Activated gamma-delta T cell treated with anti-CD3 and anti-CD28 coated beads, Interleukin-2, amount 50 U/mL, for 16 hours (primary cell): ENCODE measurements at regions not wholly inside any gene's neighbourhood (a gene's known extent, or its start where the extent isn't known, plus 50 kb on each side); places are given as distances from the start of the nearest gene placed in this dataset.

Experiments
- DNase-seq: peaks from one replicate; pipeline ENCODE4 v3.0.0-alpha.2; 2020; ENCODE audit warnings: low read depth

DNA sequence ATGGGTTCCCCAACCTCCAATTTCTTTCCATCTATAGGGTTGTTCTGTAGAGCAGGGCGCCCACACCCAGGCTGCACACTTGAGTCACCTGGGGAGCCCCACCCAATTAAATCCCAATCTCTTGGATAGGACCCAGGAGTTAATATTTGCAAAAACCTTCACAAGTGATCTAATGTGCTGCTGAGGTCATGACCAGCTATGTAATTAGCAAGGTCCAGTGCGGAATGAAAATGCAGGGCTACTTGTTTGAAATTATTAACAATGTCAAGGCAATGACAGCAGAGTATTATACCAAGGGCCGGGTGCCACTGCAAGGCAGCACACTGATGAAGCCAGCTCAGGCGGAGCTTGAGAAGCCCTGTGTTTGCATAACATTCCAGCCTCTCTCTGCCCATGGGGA lies 302.7 kb downstream of the MAF start:
- DNase-seq, result no peak

DNA sequence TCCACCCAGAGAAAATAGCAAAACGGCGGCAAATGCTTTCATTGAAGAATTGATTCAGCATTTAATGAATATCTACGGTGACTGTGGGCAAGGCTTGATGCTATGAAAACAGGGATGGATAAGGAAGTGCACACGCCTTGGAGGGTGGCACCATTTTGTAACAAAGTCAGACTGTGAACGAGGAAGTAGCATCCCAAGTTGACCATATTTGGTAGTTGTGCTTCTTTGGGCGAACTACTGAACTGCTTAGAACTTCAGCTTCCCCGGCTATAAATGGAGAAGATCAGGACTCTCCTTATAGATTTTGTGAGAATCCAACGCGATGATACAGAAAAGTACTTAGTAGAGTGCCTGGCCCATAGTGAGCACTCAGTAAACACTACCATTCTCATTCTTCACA lies 303.2 kb downstream of the MAF start:
- DNase-seq, result no peak

DNA sequence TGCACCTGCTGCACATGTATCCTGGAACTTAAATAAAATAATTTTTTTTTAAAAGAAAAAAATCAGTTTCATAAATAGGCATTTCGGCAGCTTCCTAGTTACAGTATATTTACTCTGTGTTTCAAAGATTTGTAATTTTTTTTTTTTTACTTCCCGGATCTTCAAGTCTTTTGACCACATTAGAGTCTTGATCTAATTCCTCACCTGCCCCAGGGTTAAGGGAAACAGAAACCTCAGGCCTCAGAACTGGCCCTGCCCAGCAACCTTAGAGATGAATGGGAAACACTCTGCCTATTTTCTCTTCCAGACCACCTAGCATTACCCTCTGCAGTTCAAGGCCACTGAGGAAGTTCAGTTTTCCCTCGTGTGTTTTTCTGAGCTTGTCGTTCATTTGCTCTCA lies 304.0 kb downstream of the MAF start:
- DNase-seq, result no peak

DNA sequence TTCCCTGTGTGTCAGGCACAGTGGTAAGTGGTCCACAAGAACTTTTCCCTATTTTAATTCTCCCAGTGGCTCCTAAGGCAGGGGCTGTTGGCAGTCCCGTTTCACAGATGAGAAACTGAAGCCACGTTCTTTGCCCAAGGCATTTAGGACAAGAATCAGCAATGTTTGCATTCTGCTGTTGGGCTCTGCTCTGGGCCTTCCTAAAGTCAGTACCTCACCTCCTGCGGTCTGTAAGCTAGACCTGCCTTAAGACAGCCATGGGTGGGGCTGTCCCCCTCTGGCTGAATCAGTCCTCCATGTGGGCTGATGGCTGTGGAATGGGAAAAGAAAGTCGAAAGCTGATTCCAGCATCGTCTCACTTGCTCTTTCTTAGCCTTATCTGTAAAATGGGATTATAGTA lies 304.8 kb downstream of the MAF start:
- no peak for DNase-seq

DNA sequence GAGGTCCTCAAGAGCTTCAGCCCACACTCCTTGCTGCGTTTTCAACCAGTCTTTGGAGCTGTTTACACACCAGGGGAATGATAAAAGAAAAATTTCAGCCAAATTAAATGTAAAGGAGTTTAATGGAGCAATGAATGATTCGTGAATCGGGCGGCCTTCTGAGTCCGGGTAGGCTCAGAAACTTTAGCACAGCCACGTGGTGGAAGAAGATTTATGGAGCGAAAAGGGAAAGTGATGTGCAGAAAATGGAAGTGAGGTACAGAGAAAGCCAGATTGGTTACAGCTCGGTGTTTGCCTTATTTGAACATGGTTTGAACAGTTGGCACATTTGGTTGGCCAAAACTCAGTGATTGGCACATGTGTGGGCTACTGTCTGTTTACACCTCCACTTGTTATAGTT lies 305.4 kb downstream of the MAF start:
- DNase-seq, result no peak

DNA sequence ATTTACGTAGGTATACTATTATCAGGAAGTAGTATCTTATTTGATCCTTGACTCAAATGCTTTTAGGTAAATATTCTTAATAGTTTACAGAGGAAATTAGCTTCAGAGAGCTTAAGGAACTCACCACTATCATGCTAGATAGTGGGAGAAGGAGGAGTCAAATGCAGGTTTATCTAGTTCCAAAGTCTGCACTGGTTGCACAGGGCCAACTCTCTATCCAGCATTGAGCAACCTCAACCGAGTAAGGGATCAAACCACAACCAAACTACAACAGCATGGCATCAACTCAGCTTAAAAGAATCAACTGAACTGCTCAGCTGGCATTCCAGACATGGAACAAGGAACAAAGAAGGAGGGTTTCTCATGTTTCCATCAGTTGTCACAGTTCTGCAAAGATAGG lies 306.0 kb downstream of the MAF start:
- DNase-seq, result no peak

DNA sequence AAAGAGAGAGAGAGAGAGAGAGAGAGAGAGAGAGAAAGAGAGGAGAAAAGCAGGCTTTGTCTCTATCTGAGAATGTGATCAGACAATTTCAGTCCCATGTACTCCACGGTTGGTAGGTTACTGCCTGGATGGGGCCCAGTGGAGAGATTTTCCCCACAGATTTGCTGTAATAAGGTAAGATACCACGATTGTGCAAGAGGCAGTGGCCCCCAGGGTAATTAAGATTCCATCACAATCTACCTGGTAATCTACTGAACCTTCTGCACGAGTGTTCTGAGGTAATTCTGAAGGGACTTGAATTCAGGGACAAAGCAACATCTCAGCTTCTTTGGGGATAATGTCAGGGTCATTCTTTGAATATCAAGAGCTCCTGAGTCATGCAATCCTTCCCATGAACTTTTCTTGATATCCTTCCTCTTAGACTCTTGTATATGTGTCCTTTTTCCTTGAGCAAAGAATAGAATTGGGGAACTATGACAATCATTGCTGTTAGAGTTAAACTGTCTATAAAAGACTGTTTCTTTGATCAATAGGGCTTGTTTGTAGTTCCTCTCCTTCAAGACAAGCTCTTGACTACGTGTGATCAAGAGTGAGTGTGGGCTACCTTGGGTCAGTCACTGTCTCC lies 306.6 kb downstream of the MAF start:
- no peak for DNase-seq

DNA sequence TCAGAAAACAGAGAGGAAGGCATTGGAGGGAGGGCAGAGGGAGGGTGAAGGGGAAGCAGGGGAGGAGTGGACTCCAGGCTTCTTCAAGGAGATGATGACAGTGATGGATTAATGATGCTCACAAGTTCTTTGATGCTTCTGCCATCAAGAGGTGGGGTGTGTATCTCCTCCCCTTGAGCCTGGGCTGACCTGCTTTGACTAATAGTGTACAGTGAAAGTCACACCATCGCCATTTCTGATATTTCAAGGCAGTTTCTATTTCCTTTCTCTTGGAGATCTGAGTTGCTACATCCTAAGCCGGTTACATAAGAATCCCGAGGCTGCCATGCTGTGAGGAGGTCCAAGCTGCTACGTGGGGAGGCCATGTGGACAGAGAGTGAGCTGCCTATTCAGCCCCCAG lies 312.5 kb downstream of the MAF start:
- DNase-seq, result no peak

DNA sequence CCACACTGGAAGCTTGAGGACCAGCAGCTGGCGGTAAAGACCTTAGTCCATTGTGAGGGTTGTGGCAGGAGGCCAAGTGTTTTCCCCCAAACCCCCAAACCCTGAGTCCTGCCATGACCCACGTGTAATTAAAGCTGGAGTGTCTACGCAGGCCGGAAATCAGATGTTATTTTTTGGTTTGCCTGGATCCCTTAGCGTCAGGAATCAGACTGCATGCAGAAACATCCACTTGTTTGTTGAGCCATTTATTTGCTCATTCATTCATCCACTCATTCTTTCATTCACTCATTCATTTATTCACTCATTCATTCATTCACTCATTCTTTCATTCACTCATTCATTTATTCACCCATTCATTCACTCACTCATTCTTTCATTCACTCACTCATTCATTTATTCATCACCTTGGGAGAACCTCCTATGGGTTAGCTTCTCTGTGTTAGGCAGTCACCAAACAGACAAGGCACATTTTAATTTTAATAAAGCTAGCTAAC lies 313.1 kb downstream of the MAF start:
- no peak for DNase-seq

DNA sequence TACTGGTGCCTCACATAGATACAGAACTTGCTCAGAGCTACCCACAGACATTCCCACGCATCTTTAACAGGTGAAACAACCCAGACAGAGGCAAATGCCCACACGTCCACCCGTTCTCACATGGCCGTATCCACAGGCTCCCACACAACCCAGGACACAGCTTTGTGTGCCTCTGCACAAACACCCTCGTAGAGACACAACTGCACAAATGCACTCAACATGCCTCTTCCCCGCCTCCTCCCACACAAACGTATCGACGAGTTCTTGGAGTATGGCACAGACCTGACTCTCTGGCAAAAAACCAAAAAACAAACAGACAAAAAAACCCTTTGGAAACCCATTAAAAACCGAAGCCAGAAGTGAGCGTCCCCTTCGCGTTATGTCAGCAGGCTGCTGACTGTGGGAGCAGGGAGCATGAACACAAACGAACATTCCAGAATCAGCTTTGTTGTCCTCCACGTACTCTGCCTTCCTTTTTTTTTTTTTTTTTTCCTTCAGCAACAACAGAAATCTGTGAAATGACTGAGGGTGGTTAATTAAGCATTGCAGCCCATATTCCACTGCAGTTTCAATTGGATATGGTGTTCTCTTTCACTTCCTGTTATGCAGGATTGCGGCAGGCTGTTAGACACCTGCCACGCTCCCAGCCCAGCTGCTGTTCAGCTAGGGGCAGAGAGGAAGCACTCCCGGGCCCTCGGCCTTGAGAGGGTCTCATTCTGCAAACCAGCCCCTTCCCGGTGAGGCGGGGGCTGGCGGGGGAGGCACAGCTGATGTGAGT lies 313.7 kb downstream of the MAF start:
- DNase-seq, result no peak

DNA sequence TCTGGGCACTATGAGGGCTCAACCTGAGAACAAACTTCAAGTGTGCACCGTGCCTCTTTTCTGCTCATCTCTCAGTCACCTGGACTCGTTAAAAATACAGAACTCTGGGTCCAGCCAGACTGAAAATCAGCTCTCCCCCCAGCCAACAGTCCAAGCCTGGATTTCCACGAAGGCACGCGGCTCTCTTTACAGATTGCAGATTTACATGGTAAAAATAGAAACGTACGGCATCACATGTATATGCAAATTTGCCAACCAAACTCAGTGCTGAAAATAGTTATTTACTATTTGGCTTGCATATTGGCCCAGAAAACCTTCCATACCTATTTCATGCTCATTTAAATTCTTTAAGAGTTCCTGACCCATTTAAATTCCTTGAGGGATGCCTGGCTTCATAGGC lies 315.8 kb downstream of the MAF start:
- no peak for DNase-seq

DNA sequence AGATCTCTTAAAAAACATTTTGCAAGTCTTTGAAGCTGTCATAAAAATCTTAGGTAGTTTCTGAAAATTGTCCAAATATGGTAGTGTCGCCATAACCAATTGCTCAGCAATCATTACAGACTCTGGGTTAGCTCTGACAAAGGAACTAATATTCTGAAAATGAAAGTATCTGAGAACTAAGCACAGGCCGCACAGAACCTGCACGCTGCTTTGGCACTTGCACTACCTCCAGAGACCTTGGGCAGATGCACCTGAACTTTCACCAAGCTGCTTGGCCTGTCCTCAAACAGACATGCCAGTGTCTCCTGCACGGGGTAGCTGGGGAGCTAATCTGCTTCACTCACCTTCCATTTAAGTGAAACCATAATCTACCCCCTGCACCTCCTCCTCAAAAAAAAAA lies 317.0 kb downstream of the MAF start:
- no peak for DNase-seq

DNA sequence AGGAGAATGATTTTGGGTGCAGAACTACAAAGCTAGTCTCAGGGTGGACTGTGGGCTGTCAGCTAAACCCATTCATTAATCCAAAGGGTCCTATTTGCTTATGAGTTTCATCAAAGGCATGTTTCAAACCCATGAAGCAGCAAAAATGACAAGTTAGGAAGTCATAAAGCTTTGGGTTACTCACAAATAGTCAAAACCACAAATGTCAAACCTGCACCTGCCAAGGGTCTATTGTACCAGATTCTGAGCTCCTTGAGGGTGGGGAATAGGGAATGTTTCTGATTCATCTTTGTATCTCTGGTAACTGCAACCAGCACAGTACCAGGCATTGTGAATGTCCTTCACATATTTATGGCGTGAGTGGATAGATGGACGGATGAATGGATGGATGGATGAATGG lies 317.7 kb downstream of the MAF start:
- no peak for DNase-seq

DNA sequence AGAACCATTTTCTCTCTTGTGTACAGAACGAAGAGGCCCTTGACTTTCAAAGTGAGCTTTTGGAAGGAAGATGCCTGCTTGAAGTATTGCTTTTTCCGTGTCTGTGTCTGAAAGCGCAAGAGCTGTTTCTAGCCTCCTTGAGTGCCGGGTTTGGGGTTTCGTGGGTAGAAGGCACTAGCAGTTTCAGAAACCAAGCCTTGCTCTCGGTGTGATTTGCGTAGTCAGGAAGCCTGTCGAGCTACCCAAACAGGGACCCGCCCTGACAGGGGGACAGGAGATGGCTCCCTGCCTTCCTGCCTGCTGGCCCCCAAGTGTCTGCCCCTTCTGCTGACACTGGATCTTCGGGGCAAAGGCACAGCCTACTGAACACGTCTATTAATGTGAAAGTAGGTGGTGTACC lies 322.0 kb downstream of the MAF start:
- peak; percentile 9 for DNase-seq

DNA sequence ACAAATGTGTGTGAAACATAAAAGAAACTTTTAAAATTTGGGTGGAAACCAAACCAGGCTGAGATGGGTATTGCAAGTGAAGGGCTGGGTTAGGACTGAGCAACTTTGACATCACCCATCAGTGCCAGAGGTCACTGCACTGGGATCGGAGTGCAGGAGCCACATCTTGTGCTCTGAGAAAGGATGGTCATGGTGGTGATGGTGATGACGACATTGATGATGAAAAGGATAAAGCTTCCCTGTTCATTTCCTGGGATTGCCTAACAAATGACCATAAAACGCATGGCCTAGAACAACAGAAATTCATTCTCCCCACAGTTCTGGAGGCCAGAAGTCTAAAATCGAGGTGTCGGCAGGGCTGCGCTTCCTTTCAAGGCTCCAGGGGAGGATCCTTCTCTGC lies 324.0 kb downstream of the MAF start:
- DNase-seq, result no peak

DNA sequence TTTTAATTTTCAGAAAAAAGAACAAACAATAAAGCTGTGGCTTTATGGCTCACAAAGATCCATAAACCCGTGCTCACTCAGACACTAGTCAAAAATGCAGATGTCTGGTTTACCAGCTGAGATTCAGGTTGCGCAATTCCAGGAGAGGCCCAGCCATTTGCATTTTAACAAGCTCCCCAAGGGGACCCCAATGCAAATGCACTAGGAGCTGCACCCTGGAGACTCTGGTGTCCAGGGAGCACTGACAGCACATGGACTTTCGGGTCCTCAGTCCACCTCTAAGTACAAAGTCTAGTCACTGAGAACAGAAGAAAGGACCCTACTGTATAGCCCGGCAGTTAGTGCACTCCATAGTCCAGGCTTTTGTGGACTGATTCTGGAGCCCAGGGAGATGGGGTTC lies 326.3 kb downstream of the MAF start:
- DNase-seq, result no peak

DNA sequence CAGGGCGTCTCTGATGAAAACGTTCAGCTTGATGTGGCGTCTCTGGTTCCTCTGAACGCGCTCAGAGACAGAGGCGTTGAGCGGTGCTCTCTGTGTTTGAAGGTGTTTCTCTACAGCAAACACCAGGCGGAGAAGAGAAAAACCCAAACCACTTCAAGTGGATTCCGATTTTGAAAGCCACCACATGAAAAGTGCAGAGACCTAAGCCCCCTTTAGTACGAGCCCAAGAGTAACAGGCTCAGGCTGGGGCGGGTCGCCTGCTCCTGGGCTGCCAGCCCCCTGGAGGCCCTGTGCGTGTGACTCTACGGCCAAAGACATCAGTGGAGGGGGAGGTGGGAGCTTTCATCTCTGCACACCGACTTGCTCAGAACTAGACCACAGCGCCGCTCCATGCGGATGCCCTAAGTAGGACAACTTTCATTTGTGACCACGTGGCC lies 328.4 kb downstream of the MAF start:
- DNase-seq, result peak; percentile 52

DNA sequence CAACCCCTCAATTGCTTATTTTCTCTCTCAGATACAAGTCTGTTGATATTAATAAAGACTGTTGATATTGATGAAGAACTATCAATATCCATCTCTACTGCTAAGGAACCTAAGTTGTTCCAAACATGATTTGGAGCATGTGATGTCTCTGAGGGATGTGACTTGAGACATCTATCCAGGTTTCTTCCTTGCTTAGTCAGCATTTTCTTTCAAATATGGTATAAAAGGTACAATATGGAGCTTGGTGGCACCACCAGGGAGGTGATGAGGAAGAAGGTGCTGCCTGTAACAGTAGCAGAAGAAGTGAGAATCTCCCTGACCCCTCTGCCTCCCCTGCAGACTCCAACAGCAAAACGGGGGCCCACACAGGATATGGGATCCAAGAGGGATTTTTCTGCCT lies 329.0 kb downstream of the MAF start:
- no peak for DNase-seq

DNA sequence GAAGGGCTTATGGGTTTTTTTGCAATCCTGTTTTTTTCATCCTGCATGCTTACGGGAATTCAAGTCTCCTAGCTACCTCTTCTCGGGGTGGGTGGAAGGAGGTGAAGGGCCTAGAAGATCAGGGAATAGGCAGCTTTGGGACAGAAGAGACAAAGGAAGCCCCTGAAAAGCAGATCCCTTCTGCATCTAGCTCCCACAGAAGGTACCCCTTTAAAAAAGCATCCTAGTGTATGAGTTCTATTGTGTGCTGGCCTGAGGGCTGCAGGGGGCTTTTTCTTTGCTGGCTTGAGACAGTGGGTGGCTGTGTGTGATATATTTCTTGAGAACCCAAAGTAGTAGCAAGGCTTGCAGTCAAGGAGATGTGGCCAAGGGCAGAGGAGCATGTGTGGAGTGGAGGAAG lies 330.5 kb downstream of the MAF start:
- no peak for DNase-seq

DNA sequence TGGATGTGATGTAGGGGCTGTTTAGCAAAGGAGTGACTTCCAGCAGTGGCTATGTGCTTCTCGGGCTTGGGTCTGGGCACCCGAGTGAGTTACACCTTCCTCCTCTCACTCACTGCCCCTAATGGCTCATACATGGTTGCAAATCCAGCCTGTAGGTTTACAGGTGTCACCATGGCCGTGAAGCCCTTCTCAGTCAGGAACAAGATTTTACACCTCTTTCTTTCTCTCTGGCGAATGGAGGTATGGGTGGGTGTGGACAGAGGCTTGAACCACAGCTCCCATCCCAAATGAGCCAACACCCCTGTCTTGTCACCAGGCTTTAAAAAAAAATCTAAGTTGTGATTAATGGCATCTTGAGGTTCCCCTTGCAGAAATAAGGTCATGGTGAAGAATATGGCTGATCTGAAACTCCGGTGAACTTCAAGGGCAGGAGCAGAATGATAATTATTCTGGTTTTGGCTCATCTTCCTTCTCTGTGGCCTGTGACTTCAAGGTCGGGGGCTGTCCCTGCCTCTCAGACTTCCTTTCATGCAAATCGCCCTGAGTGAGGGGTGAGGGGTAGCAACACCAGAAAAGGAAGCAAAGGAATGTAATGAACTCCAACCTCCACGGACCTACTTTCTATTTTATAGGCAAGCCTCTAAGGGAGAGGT lies 331.2 kb downstream of the MAF start:
- no peak for DNase-seq

DNA sequence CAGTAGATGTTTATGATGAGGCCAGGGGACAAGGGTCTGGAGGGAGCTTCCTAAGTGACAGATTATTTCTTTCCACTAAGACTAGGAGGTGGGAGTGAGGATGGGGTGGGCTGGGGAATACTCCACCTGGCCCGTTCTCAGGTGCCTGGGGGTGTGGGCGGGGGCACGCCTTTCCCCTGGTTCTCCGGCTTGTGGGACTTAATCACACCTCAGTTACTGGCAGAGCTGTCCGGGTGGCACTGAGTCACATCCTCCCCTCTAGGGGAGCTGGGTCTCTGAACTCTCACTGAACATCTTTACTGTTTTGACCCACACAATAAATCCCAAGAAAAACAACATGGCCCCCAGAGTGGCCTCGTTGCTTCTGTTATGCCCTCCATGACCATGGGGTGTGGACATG lies 332.8 kb downstream of the MAF start:
- DNase-seq, result no peak

DNA sequence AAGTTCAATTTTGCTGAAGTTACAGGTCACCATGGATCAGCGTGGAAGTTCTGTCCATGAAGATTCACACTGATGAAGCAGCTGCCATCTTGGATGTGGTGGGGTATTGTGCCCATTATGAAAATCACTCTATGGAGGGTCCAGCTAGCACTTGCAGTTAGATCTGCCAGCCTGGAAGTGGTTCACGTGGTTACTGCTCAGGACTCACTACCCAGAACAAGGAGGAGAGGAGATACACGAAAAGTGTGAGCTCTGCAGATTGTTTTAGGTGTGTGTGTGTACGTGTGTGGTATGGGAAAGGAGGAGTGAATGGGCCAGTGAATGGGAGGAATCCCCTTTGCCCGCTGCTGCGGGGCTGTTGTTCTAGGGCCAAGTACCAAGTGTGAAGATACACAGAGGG lies 333.4 kb downstream of the MAF start:
- no peak for DNase-seq

DNA sequence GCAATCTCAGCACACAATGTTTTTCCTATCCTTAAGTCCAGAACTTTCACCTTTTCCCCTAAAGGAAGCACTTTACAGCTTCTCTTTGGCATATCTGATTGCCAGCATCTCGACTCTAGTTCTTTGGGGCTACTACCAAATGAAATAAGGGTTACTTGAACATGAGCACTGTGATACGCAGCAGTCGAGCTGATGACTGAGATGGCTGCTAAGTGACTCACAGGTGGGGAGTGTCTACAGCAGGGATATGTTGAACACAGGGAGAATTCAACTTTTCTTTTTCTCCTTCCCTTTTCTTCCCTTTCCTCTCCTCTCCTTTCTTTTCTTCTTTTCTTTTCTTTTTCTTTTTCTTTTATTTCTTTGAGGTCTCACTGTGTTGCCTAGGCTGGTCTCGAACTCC lies 334.8 kb downstream of the MAF start:
- no peak for DNase-seq
